AG10803 (cell line): ENCODE measurements at regions not wholly inside any gene's neighbourhood (a gene's known extent, or its start where the extent isn't known, plus 50 kb on each side); places are given as distances from the start of the nearest gene placed in this dataset.

Experiments used
- DNase-seq: peaks from one replicate; pipeline ENCODE4 v3.0.0; 2010; ENCODE audit warnings: low read depth
- H3K4me3 ChIP-seq: 2 replicates; pipeline ENCODE4 v1.5.1; 2011; ENCODE audit warnings: mild to moderate bottlenecking, low read length, control low read depth
- CTCF ChIP-seq: conservative IDR thresholded peaks from 2 replicates; pipeline ENCODE4 v1.5.1; 2011; ENCODE audit warnings: mild to moderate bottlenecking, low read length, control low read depth, inconsistent platforms

GRCh38 chr2:5851410-5851809 is 159.2 kb downstream of the SOX11 start:
- no peak for DNase-seq
- TF ChIP-seq CTCF: no peak
- H3K4me3 ChIP-seq: no peak overlapping the region

GRCh38 chr2:5854797-5855196 is 162.6 kb downstream of the SOX11 start:
- no peak for TF ChIP-seq CTCF
- no peak overlapping the region for H3K4me3 ChIP-seq
- DNase-seq: no peak

- no peak overlapping the region for H3K4me3 ChIP-seq
- TF ChIP-seq CTCF: no peak
- no peak for DNase-seq
Measured at GRCh38 chr2:5867056-5867455, 174.9 kb downstream of the SOX11 start.

GRCh38 chr2:5868931-5869330 is 176.7 kb downstream of the SOX11 start:
- TF ChIP-seq CTCF: no peak
- no peak overlapping the region for H3K4me3 ChIP-seq
- no peak for DNase-seq

GRCh38 chr2:5869936-5870335 is 177.8 kb downstream of the SOX11 start:
- no peak for TF ChIP-seq CTCF
- H3K4me3 ChIP-seq: no peak overlapping the region
- DNase-seq: no peak

- no peak for TF ChIP-seq CTCF
- DNase-seq: no peak
- H3K4me3 ChIP-seq: no peak overlapping the region
Measured at GRCh38 chr2:5877360-5877759, 185.2 kb downstream of the SOX11 start.

- no peak for DNase-seq
- no peak overlapping the region for H3K4me3 ChIP-seq
- TF ChIP-seq CTCF: no peak
Measured at GRCh38 chr2:5885451-5886173, 193.4 kb downstream of the SOX11 start.
